B cell (primary cell): ENCODE measurements at regions not wholly inside any gene's neighbourhood (a gene's known extent, or its start where the extent isn't known, plus 50 kb on each side); places are given as distances from the start of the nearest gene placed in this dataset.

Source experiments
- ATAC-seq: fragments of 200-7000 bp; cut with Tn5 transposase; one replicate; pipeline ENCODE4 v1.10.0; 2021; ENCODE audit warnings: low read depth, mild to moderate bottlenecking, moderate number of reproducible peaks, moderate library complexity
- CTCF ChIA-PET: fragments of 350-600 bp; sonication (Branson Sonifier 250); formaldehyde crosslinking; loops from one replicate; lab custom pipeline; 2021; ENCODE audit warnings: antibody characterized with exemption, inconsistent platforms; lab: Charles Lee
- POLR2A ChIA-PET: fragments of 350-600 bp; sonication (Branson Sonifier 250); formaldehyde crosslinking; loops from one replicate; lab custom pipeline; 2021; ENCODE audit warnings: antibody characterized with exemption; lab: Charles Lee
- DNase-seq: peaks from one replicate; pipeline ENCODE4 v3.0.0; 2013
- H2AFZ ChIP-seq: 2 replicates; pipeline ENCODE4 v1.6.1; 2012; ENCODE audit warnings: mild to moderate bottlenecking, low read depth, low read length; ENCODE audit not compliant: insufficient read depth, poor library complexity, severe bottlenecking
- H3K27ac ChIP-seq, 2 donors: 1 replicate in 1 of 2; 2 replicates in 1 of 2; pipeline ENCODE4 v1.5.1; 2012 to 2013; ENCODE audit warnings: low read length in 2 of 2, mild to moderate bottlenecking in 2 of 2, moderate library complexity in 1 of 2
- H3K27me3 ChIP-seq, 4 experiments: fragments of 200-600 bp in 1 of 4; sonication (generic) in 1 of 4; replicated peaks in 1 of 4; 1 replicate in 2 of 4; 2 replicates in 2 of 4; pipeline versions ENCODE4 v1.6.1 to v1.7.0; 2013 to 2016; ENCODE audit warnings: low read length in 3 of 4, mild to moderate bottlenecking in 2 of 4, mixed read lengths in 1 of 4, moderate library complexity in 1 of 4; ENCODE audit not compliant: insufficient read depth in 4 of 4, control insufficient read depth in 3 of 4; ENCODE audit errors: control extremely low read depth in 1 of 4
- H3K36me3 ChIP-seq, 2 experiments: replicated peaks in 1 of 2; 1 replicate in 1 of 2; 2 replicates in 1 of 2; pipeline versions ENCODE4 v1.6.1 to v1.7.1; 2013; ENCODE audit warnings: low read length in 1 of 2; ENCODE audit not compliant: insufficient read depth in 2 of 2, control insufficient read depth in 1 of 2; ENCODE audit errors: control extremely low read depth in 1 of 2, extremely low read depth in 1 of 2
- H3K4me1 ChIP-seq, 2 donors: fragments of 200-600 bp in 1 of 2; sonication (generic) in 1 of 2; 1 replicate in 1 of 2; 2 replicates in 1 of 2; pipeline versions ENCODE4 v1.5.1 to v1.6.1; 2013 to 2017; ENCODE audit warnings: low read length in 2 of 2; ENCODE audit not compliant: control insufficient read depth in 2 of 2, insufficient read depth in 2 of 2
- H3K4me2 ChIP-seq: replicated peaks from 2 replicates; pipeline ENCODE3; 2012; ENCODE audit warnings: mild to moderate bottlenecking, low read depth, low read length; ENCODE audit not compliant: poor library complexity, severe bottlenecking
- H3K4me3 ChIP-seq, 5 experiments: fragments of 200-600 bp in 1 of 5; sonication (generic) in 1 of 5; 1 replicate in 3 of 5; 2 replicates in 2 of 5; pipeline versions ENCODE4 v1.5.1 to v1.7.0; 2011 to 2016; ENCODE audit warnings: low read length in 4 of 5, mild to moderate bottlenecking in 4 of 5, low read depth in 2 of 5, control low read depth in 1 of 5, moderate library complexity in 1 of 5; ENCODE audit not compliant: insufficient read depth in 1 of 5; ENCODE audit errors: control extremely low read depth in 1 of 5, extremely low read depth in 1 of 5
- H3K79me2 ChIP-seq: fragments of 200-600 bp; sonication (generic); one replicate; pipeline ENCODE4 v1.6.0; 2016; ENCODE audit warnings: low read length; ENCODE audit not compliant: control insufficient read depth, insufficient read depth
- H3K9ac ChIP-seq: fragments of 200-600 bp; sonication (generic); 2 replicates; pipeline ENCODE4 v1.6.1; 2017; ENCODE audit warnings: mild to moderate bottlenecking, low read length, moderate library complexity
- H3K9me3 ChIP-seq, 3 donors: one replicate each; pipeline versions ENCODE4 v1.6.1 to v1.7.1; 2013; ENCODE audit warnings: low read length in 2 of 3; ENCODE audit not compliant: control insufficient read depth in 2 of 3, insufficient read depth in 1 of 3; ENCODE audit errors: control extremely low read depth in 1 of 3
- H4K20me1 ChIP-seq: 2 replicates; pipeline ENCODE4 v1.6.0; 2012; ENCODE audit warnings: mild to moderate bottlenecking, low read length; ENCODE audit not compliant: insufficient read depth, control insufficient read depth, poor library complexity, severe bottlenecking
- H3K27ac Mint-ChIP-seq: one replicate; pipeline ENCODE4 v1.8.0; 2021; ENCODE audit warnings: mixed read lengths
- H3K27me3 Mint-ChIP-seq: one replicate; pipeline ENCODE4 v1.8.0; 2021; ENCODE audit warnings: mixed read lengths
- H3K4me1 Mint-ChIP-seq: one replicate; pipeline ENCODE4 v1.8.0; 2021; ENCODE audit warnings: mixed read lengths
- H3K4me3 Mint-ChIP-seq: one replicate; pipeline ENCODE4 v1.8.0; 2021; ENCODE audit warnings: mixed read lengths
- H3K9me3 Mint-ChIP-seq: one replicate; pipeline ENCODE4 v1.8.0; 2022; ENCODE audit warnings: mixed read lengths; ENCODE audit not compliant: insufficient read depth
- EZH2 ChIP-seq: IDR thresholded peaks from 2 replicates; pipeline ENCODE4 v1.6.1; 2012; ENCODE audit warnings: borderline replicate concordance, low read depth, mild to moderate bottlenecking, moderate library complexity, low read length; ENCODE audit not compliant: insufficient read depth, poor library complexity, severe bottlenecking
- whole genome bisulfite sequencing: methylation state at CpG from one replicate; pipeline ENCODE4 v1.1.5; 2013; ENCODE audit warnings: missing lambda C conversion rate; ENCODE audit not compliant: insufficient coverage; 5-methylcytosine and 5-hydroxymethylcytosine counted together
- intact Hi-C: fragments of 100-400 bp; cut with micrococcal nuclease; formaldehyde crosslinking; loops from one replicate; pipeline ENCODE4 v1.10.0; 2022
- TF ChIP-seq, protein P1 (sequence below): fragments of 200-600 bp; IDR thresholded peaks from one replicate; pipeline ENCODE4 v1.8.0; 2022; ENCODE audit warnings: antibody characterized with exemption, mild to moderate bottlenecking

DNA sequence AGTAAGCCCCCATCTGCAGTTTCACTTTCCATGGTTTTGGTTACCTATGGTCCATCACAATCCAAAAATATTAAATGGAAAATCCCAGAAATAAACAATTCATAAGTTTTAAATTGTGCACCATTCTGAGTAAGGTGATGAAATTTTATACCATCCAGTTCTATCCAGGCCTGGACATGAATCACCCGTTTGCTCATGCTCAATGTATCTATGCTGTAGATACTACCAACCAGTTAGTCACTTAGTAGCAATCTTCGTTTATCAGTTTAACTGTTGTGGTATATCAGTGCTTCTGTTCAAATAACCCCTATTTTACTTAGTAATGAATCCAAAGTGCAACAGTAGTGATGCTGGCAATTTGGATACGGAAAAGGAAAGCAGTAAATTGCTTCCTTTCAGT, 381.9 kb upstream of the AGTR1 start:
- ChIA-PET CTCF (no interaction called here), POLR2A (no interaction called here)
- WGBS, result no CpG with 5 or more reads among the region's 3 CpGs
- no peak overlapping the region for H3K4me2 ChIP-seq
- intact Hi-C loops, result no loop called here
- no peaks in the 10 kb centered on the region for H3K9me3 Mint-ChIP-seq
- DNase-seq (no peak), ATAC-seq (no peak)
- H3K4me3 ChIP-seq, result no peak overlapping the region
- peaks cover 5% of the 10 kb centered on the region for H3K4me1 Mint-ChIP-seq
- no peak overlapping the region for H3K4me3 Mint-ChIP-seq
- H4K20me1 ChIP-seq, result no peaks in the 10 kb centered on the region
- H3K79me2 ChIP-seq, result no peaks in the 10 kb centered on the region
- TF ChIP-seq, protein P1, sequence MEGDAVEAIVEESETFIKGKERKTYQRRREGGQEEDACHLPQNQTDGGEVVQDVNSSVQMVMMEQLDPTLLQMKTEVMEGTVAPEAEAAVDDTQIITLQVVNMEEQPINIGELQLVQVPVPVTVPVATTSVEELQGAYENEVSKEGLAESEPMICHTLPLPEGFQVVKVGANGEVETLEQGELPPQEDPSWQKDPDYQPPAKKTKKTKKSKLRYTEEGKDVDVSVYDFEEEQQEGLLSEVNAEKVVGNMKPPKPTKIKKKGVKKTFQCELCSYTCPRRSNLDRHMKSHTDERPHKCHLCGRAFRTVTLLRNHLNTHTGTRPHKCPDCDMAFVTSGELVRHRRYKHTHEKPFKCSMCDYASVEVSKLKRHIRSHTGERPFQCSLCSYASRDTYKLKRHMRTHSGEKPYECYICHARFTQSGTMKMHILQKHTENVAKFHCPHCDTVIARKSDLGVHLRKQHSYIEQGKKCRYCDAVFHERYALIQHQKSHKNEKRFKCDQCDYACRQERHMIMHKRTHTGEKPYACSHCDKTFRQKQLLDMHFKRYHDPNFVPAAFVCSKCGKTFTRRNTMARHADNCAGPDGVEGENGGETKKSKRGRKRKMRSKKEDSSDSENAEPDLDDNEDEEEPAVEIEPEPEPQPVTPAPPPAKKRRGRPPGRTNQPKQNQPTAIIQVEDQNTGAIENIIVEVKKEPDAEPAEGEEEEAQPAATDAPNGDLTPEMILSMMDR, result no peak
- H3K27me3 ChIP-seq, result no peaks in the 10 kb centered on the region
- H3K9me3 ChIP-seq, result no peaks in the 10 kb centered on the region
- no peaks in the 10 kb centered on the region for H3K27me3 Mint-ChIP-seq
- no peak overlapping the region for H2AFZ ChIP-seq
- no peak overlapping the region for H3K27ac Mint-ChIP-seq
- H3K4me1 ChIP-seq, result no peaks in the 10 kb centered on the region
- no peaks in the 10 kb centered on the region for H3K36me3 ChIP-seq
- H3K27ac ChIP-seq, result no peak overlapping the region
- H3K9ac ChIP-seq, result no peak overlapping the region

DNA sequence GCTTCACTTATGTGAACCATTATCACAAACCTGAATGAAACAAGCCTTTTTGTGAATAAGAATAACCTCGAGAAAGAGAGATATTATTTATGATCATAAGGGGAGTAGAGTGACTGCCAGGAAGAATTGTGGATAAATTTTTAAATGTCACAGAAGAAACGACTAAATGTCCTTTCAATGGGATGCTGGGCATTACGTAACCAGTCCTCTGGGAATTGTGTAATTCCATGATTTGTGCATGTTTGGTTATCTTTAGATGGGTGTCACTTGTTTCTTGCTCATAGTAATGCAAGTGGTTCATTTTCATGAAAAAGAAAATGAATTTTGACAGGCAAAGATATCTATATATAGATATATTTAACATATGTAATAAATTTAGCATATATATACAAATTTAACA, 379.5 kb upstream of the AGTR1 start:
- no peak for TF ChIP-seq EZH2
- TF ChIP-seq, protein P1, result no peak
- no peaks in the 10 kb centered on the region for H3K79me2 ChIP-seq
- no peak overlapping the region for H3K4me3 Mint-ChIP-seq
- no peak overlapping the region for H3K4me2 ChIP-seq
- H3K27me3 Mint-ChIP-seq, result no peaks in the 10 kb centered on the region
- intact Hi-C loops, result no loop called here
- H3K27ac Mint-ChIP-seq, result no peak overlapping the region
- no peak overlapping the region for H3K27ac ChIP-seq
- no peaks in the 10 kb centered on the region for H4K20me1 ChIP-seq
- no peak for ATAC-seq
- DNase-seq, result no peak
- ChIA-PET CTCF (no interaction called here), POLR2A (no interaction called here)
- H3K27me3 ChIP-seq, result no peaks in the 10 kb centered on the region
- H3K4me1 Mint-ChIP-seq, result peaks cover 5% of the 10 kb centered on the region
- no peak overlapping the region for H3K9ac ChIP-seq
- no peak overlapping the region for H3K4me3 ChIP-seq
- WGBS, result 88% methylated on average over 3 of the region's 3 CpGs
- H3K9me3 Mint-ChIP-seq, result no peaks in the 10 kb centered on the region
- no peaks in the 10 kb centered on the region for H3K36me3 ChIP-seq
- no peaks in the 10 kb centered on the region for H3K9me3 ChIP-seq
- no peak overlapping the region for H2AFZ ChIP-seq
- no peaks in the 10 kb centered on the region for H3K4me1 ChIP-seq
